ENCODE measurements at regions not wholly inside any gene's neighbourhood (a gene's known extent, or its start where the extent isn't known, plus 50 kb on each side); places are given as distances from the start of the nearest gene placed in this dataset.

GRCh38 chr14:98633380-98633779 lies 638.6 kb downstream of the BCL11B start:
- intact Hi-C loops (cut with micrococcal nuclease): no loop called here
- Mint-ChIP-seq H3K4me3 (no peak overlapping the region), H3K27me3 (ENCODE audit: insufficient read depth) (no peaks in the 10 kb centered on the region), H3K27ac (no peak overlapping the region), H3K4me1 (ENCODE audit: low read depth) (no peaks in the 10 kb centered on the region), H3K9me3 (no peaks in the 10 kb centered on the region), H3K36me3 (ENCODE audit: low read depth) (no peaks in the 10 kb centered on the region)
- DNase-seq (ENCODE audit: low spot score): no peak

GRCh38 chr14:98634043-98634820 lies 637.8 kb downstream of the BCL11B start:
- Mint-ChIP-seq H3K4me3 (no peak overlapping the region), H3K9me3 (no peaks in the 10 kb centered on the region), H3K4me1 (ENCODE audit: low read depth) (no peaks in the 10 kb centered on the region)

GRCh38 chr14:98638366-98638765 lies 633.6 kb downstream of the BCL11B start:
- no peaks in the 10 kb centered on the region for H3K36me3 Mint-ChIP-seq (ENCODE audit: low read depth)
- no peak for DNase-seq (ENCODE audit: low spot score)
- no peak overlapping the region for H3K4me3 Mint-ChIP-seq
- H3K4me1 Mint-ChIP-seq (ENCODE audit: low read depth): no peaks in the 10 kb centered on the region
- intact Hi-C loops (cut with micrococcal nuclease): no loop called here
- H3K27me3 Mint-ChIP-seq (ENCODE audit: insufficient read depth): peaks cover 1% of the 10 kb centered on the region
- H3K27ac Mint-ChIP-seq: no peak overlapping the region
- H3K9me3 Mint-ChIP-seq: peaks cover 7% of the 10 kb centered on the region

More at GRCh38 chr14:98634043-98634820, 637.8 kb downstream of the BCL11B start:
- Mint-ChIP-seq H3K27me3 (ENCODE audit: insufficient read depth) (no peaks in the 10 kb centered on the region), H3K36me3 (ENCODE audit: low read depth) (no peaks in the 10 kb centered on the region), H3K27ac (no peak overlapping the region)
- intact Hi-C loops (cut with micrococcal nuclease): no loop called here
- no peak for DNase-seq (ENCODE audit: low spot score)

GRCh38 chr14:98647754-98648153 lies 624.2 kb downstream of the BCL11B start:
- Mint-ChIP-seq H3K4me1 (ENCODE audit: low read depth) (no peaks in the 10 kb centered on the region), H3K36me3 (ENCODE audit: low read depth) (no peaks in the 10 kb centered on the region), H3K9me3 (peaks cover 3% of the 10 kb centered on the region), H3K4me3 (no peak overlapping the region), H3K27me3 (ENCODE audit: insufficient read depth) (peaks cover 3% of the 10 kb centered on the region), H3K27ac (no peak overlapping the region)
- intact Hi-C loops (cut with micrococcal nuclease): no loop called here
- no peak for DNase-seq (ENCODE audit: low spot score)

- Mint-ChIP-seq H3K27ac (no peak overlapping the region), H3K4me3 (no peak overlapping the region), H3K36me3 (ENCODE audit: low read depth) (no peaks in the 10 kb centered on the region), H3K9me3 (peaks cover 24% of the 10 kb centered on the region), H3K4me1 (ENCODE audit: low read depth) (no peaks in the 10 kb centered on the region), H3K27me3 (ENCODE audit: insufficient read depth) (peaks cover 3% of the 10 kb centered on the region)
- DNase-seq (ENCODE audit: low spot score): no peak
- intact Hi-C loops (cut with micrococcal nuclease): no loop called here
These were observed 621.0 kb downstream of the BCL11B start for GRCh38 chr14:98651037-98651436.

GRCh38 chr14:98665007-98665406 lies 607.0 kb downstream of the BCL11B start:
- H3K4me3 Mint-ChIP-seq: no peak overlapping the region
- intact Hi-C loops (cut with micrococcal nuclease): no loop called here
- H3K36me3 Mint-ChIP-seq (ENCODE audit: low read depth): no peaks in the 10 kb centered on the region
- H3K9me3 Mint-ChIP-seq: no peaks in the 10 kb centered on the region
- peaks cover 3% of the 10 kb centered on the region for H3K27me3 Mint-ChIP-seq (ENCODE audit: insufficient read depth)
- H3K4me1 Mint-ChIP-seq (ENCODE audit: low read depth): peaks cover 4% of the 10 kb centered on the region
- DNase-seq (ENCODE audit: low spot score): no peak
- H3K27ac Mint-ChIP-seq: no peak overlapping the region

GRCh38 chr14:98666545-98666944 lies 605.5 kb downstream of the BCL11B start:
- H3K27ac Mint-ChIP-seq: no peak overlapping the region
- DNase-seq (ENCODE audit: low spot score): no peak
- intact Hi-C loops (cut with micrococcal nuclease): no loop called here
- peaks cover 4% of the 10 kb centered on the region for H3K4me1 Mint-ChIP-seq (ENCODE audit: low read depth)
- no peaks in the 10 kb centered on the region for H3K9me3 Mint-ChIP-seq
- peaks cover 3% of the 10 kb centered on the region for H3K27me3 Mint-ChIP-seq (ENCODE audit: insufficient read depth)
- H3K36me3 Mint-ChIP-seq (ENCODE audit: low read depth): no peaks in the 10 kb centered on the region
- no peak overlapping the region for H3K4me3 Mint-ChIP-seq

GRCh38 chr14:98682033-98682432 lies 590.0 kb downstream of the BCL11B start:
- intact Hi-C loops (cut with micrococcal nuclease): no loop called here
- Mint-ChIP-seq H3K27ac (no peak overlapping the region), H3K27me3 (ENCODE audit: insufficient read depth) (no peaks in the 10 kb centered on the region), H3K9me3 (peaks cover 9% of the 10 kb centered on the region), H3K4me1 (ENCODE audit: low read depth) (no peaks in the 10 kb centered on the region), H3K4me3 (no peak overlapping the region), H3K36me3 (ENCODE audit: low read depth) (no peaks in the 10 kb centered on the region)
- no peak for DNase-seq (ENCODE audit: low spot score)

- H3K36me3 Mint-ChIP-seq (ENCODE audit: low read depth): no peaks in the 10 kb centered on the region
- H3K4me1 Mint-ChIP-seq (ENCODE audit: low read depth): no peaks in the 10 kb centered on the region
- no peaks in the 10 kb centered on the region for H3K27me3 Mint-ChIP-seq (ENCODE audit: insufficient read depth)
- intact Hi-C loops (cut with micrococcal nuclease): no loop called here
- peaks cover 6% of the 10 kb centered on the region for H3K9me3 Mint-ChIP-seq
- H3K4me3 Mint-ChIP-seq: no peak overlapping the region
- no peak for DNase-seq (ENCODE audit: low spot score)
- H3K27ac Mint-ChIP-seq: no peak overlapping the region
These were observed 589.3 kb downstream of the BCL11B start for GRCh38 chr14:98682726-98683125.

GRCh38 chr14:98684468-98684867 lies 587.5 kb downstream of the BCL11B start:
- no peak for DNase-seq (ENCODE audit: low spot score)
- intact Hi-C loops (cut with micrococcal nuclease): no loop called here
- Mint-ChIP-seq H3K36me3 (ENCODE audit: low read depth) (no peaks in the 10 kb centered on the region), H3K27ac (no peak overlapping the region), H3K4me3 (no peak overlapping the region), H3K9me3 (no peaks in the 10 kb centered on the region), H3K27me3 (ENCODE audit: insufficient read depth) (no peaks in the 10 kb centered on the region), H3K4me1 (ENCODE audit: low read depth) (no peaks in the 10 kb centered on the region)

GRCh38 chr14:98685725-98686124 lies 586.3 kb downstream of the BCL11B start:
- Mint-ChIP-seq H3K9me3 (no peaks in the 10 kb centered on the region), H3K4me3 (no peak overlapping the region), H3K36me3 (ENCODE audit: low read depth) (no peaks in the 10 kb centered on the region), H3K27ac (no peak overlapping the region), H3K27me3 (ENCODE audit: insufficient read depth) (no peaks in the 10 kb centered on the region), H3K4me1 (ENCODE audit: low read depth) (no peaks in the 10 kb centered on the region)
- no peak for DNase-seq (ENCODE audit: low spot score)
- intact Hi-C loops (cut with micrococcal nuclease): no loop called here

- DNase-seq (ENCODE audit: low spot score): no peak
- no peak overlapping the region for H3K4me3 Mint-ChIP-seq
- H3K27ac Mint-ChIP-seq: no peak overlapping the region
These were observed 583.6 kb downstream of the BCL11B start for GRCh38 chr14:98688446-98688845.

GRCh38 chr14:98689951-98690350 lies 582.0 kb downstream of the BCL11B start:
- intact Hi-C loops (cut with micrococcal nuclease): loop anchor here (10.0 kb wide), 1 partner anchor 555 kb away; no protein-coding TSS in a partner anchor
- Mint-ChIP-seq H3K4me3 (no peak overlapping the region), H3K9me3 (no peaks in the 10 kb centered on the region), H3K36me3 (ENCODE audit: low read depth) (no peaks in the 10 kb centered on the region), H3K27ac (no peak overlapping the region), H3K27me3 (ENCODE audit: insufficient read depth) (no peaks in the 10 kb centered on the region), H3K4me1 (ENCODE audit: low read depth) (no peaks in the 10 kb centered on the region)
- DNase-seq (ENCODE audit: low spot score): no peak

More at GRCh38 chr14:98688446-98688845, 583.6 kb downstream of the BCL11B start:
- Mint-ChIP-seq H3K36me3 (ENCODE audit: low read depth) (no peaks in the 10 kb centered on the region), H3K4me1 (ENCODE audit: low read depth) (no peaks in the 10 kb centered on the region), H3K27me3 (ENCODE audit: insufficient read depth) (no peaks in the 10 kb centered on the region), H3K9me3 (no peaks in the 10 kb centered on the region)
- intact Hi-C loops (cut with micrococcal nuclease): no loop called here

- Mint-ChIP-seq H3K36me3 (ENCODE audit: low read depth) (no peaks in the 10 kb centered on the region), H3K4me1 (ENCODE audit: low read depth) (no peaks in the 10 kb centered on the region), H3K27ac (no peak overlapping the region), H3K9me3 (peaks cover 15% of the 10 kb centered on the region), H3K27me3 (ENCODE audit: insufficient read depth) (peaks cover 1% of the 10 kb centered on the region), H3K4me3 (no peak overlapping the region)
- no peak for DNase-seq (ENCODE audit: low spot score)
- intact Hi-C loops (cut with micrococcal nuclease): loop anchor here (10.0 kb wide), 1 partner anchor 558 kb away; no protein-coding TSS in a partner anchor
These were observed 579.2 kb downstream of the BCL11B start for GRCh38 chr14:98692832-98693231.
